ENCODE measurements at regions not wholly inside any gene's neighbourhood (a gene's known extent, or its start where the extent isn't known, plus 50 kb on each side); places are given as distances from the start of the nearest gene placed in this dataset.

- DNase-seq (ENCODE audit: low spot score) = no peak
Measured at GRCh38 chr4:153988492-153989363, 199.8 kb upstream of the SFRP2 start.

- DNase-seq (ENCODE audit: low spot score) = no peak
Measured at GRCh38 chr4:153987291-153987690, 198.4 kb upstream of the SFRP2 start.

- no peak for DNase-seq (ENCODE audit: low spot score)
Measured at GRCh38 chr4:153976954-153977353, 188.1 kb upstream of the SFRP2 start.

GRCh38 chr4:153974452-153974851 lies 185.6 kb upstream of the SFRP2 start:
- DNase-seq (ENCODE audit: low spot score) = no peak

GRCh38 chr4:153973942-153974341 lies 185.1 kb upstream of the SFRP2 start:
- DNase-seq (ENCODE audit: low spot score) = no peak

GRCh38 chr4:153971899-153972298 lies 183.0 kb upstream of the SFRP2 start:
- DNase-seq (ENCODE audit: low spot score) = no peak

GRCh38 chr4:153970169-153970568 lies 181.3 kb upstream of the SFRP2 start:
- no peak for DNase-seq (ENCODE audit: low spot score)

GRCh38 chr4:153969542-153969941 lies 180.7 kb upstream of the SFRP2 start:
- DNase-seq (ENCODE audit: low spot score) = no peak

GRCh38 chr4:153966641-153967040 lies 177.8 kb upstream of the SFRP2 start:
- no peak for DNase-seq (ENCODE audit: low spot score)

GRCh38 chr4:153963216-153963615 lies 174.3 kb upstream of the SFRP2 start:
- DNase-seq (ENCODE audit: low spot score) = no peak

- no peak for DNase-seq (ENCODE audit: low spot score)
Measured at GRCh38 chr4:153962311-153963039, 173.6 kb upstream of the SFRP2 start.

GRCh38 chr4:153955327-153955726 lies 166.4 kb upstream of the SFRP2 start:
- DNase-seq (ENCODE audit: low spot score) = no peak

- DNase-seq (ENCODE audit: low spot score) = no peak
Measured at GRCh38 chr4:153954654-153955053, 165.8 kb upstream of the SFRP2 start.

- DNase-seq (ENCODE audit: low spot score) = no peak
Measured at GRCh38 chr4:153950100-153950979, 161.5 kb upstream of the SFRP2 start.

- no peak for DNase-seq (ENCODE audit: low spot score)
Measured at GRCh38 chr4:153948041-153948440, 159.2 kb upstream of the SFRP2 start.

GRCh38 chr4:153947124-153947523 lies 158.2 kb upstream of the SFRP2 start:
- DNase-seq (ENCODE audit: low spot score) = no peak

GRCh38 chr4:153945704-153946103 lies 156.8 kb upstream of the SFRP2 start:
- DNase-seq (ENCODE audit: low spot score) = no peak

- no peak for DNase-seq (ENCODE audit: low spot score)
Measured at GRCh38 chr4:153943738-153944415, 155.0 kb upstream of the SFRP2 start.

GRCh38 chr4:153940916-153941315 lies 152.0 kb upstream of the SFRP2 start:
- no peak for DNase-seq (ENCODE audit: low spot score)

- no peak for DNase-seq (ENCODE audit: low spot score)
Measured at GRCh38 chr4:153939570-153939969, 150.7 kb upstream of the SFRP2 start.

- DNase-seq (ENCODE audit: low spot score) = no peak
Measured at GRCh38 chr4:153938994-153939393, 150.1 kb upstream of the SFRP2 start.

GRCh38 chr4:153937289-153937688 lies 148.4 kb upstream of the SFRP2 start:
- no peak for DNase-seq (ENCODE audit: low spot score)
